ENCODE measurements at regions not wholly inside any gene's neighbourhood (a gene's known extent, or its start where the extent isn't known, plus 50 kb on each side); places are given as distances from the start of the nearest gene placed in this dataset.

GRCh38 chr15:72864681-72865080 lies 81.1 kb upstream of the ADPGK start:
- Histone ChIP-seq H3K4me3 (no peak overlapping the region), H3K9me2 (ENCODE audit: insufficient read depth) (no peaks in the 10 kb centered on the region), H3K4me1 (replicated peaks; ENCODE audit: insufficient read depth) (peaks cover 9% of the 10 kb centered on the region), H3K36me3 (ENCODE audit: low read depth) (no peaks in the 10 kb centered on the region), H3F3A (ENCODE audit: insufficient read depth, low read depth) (no peaks in the 10 kb centered on the region), H4K20me1 (ENCODE audit: insufficient read depth) (no peaks in the 10 kb centered on the region), H3K4me2 (no peak overlapping the region), H2AFZ (no peak overlapping the region), H3K9me3 (ENCODE audit: insufficient read depth, low read depth) (no peaks in the 10 kb centered on the region), H3K27me3 (ENCODE audit: insufficient read depth, low read depth) (peaks cover 22% of the 10 kb centered on the region; the same call in 1 of the 2 replicates), H3K79me2 (ENCODE audit: low read depth) (no peaks in the 10 kb centered on the region), H3K27ac (no peak overlapping the region)
- no peak for TF ChIP-seq EZH2 (IDR thresholded peaks at IDR 0.05; ENCODE audit: low read depth)
- TF ChIP-seq, protein P1, sequence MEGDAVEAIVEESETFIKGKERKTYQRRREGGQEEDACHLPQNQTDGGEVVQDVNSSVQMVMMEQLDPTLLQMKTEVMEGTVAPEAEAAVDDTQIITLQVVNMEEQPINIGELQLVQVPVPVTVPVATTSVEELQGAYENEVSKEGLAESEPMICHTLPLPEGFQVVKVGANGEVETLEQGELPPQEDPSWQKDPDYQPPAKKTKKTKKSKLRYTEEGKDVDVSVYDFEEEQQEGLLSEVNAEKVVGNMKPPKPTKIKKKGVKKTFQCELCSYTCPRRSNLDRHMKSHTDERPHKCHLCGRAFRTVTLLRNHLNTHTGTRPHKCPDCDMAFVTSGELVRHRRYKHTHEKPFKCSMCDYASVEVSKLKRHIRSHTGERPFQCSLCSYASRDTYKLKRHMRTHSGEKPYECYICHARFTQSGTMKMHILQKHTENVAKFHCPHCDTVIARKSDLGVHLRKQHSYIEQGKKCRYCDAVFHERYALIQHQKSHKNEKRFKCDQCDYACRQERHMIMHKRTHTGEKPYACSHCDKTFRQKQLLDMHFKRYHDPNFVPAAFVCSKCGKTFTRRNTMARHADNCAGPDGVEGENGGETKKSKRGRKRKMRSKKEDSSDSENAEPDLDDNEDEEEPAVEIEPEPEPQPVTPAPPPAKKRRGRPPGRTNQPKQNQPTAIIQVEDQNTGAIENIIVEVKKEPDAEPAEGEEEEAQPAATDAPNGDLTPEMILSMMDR (conservative IDR thresholded peaks at IDR 0.05), result no peak
- no TSS peak for BruUV-seq (replicated peaks)
- ChIA-PET POLR2A (ENCODE audit: unreplicated experiment) (no interaction called here), CTCF (no interaction called here)
- intact Hi-C loops (cut with micrococcal nuclease; ENCODE audit: unreplicated experiment), result no loop called here
- DNase-seq, result no peak

GRCh38 chr15:72861354-72861910 lies 77.9 kb upstream of the ADPGK start:
- Histone ChIP-seq H3K36me3 (ENCODE audit: low read depth) (no peaks in the 10 kb centered on the region), H3F3A (ENCODE audit: insufficient read depth, low read depth) (no peaks in the 10 kb centered on the region), H3K9me2 (ENCODE audit: insufficient read depth) (no peaks in the 10 kb centered on the region), H3K4me1 (replicated peaks; ENCODE audit: insufficient read depth) (peaks cover 7% of the 10 kb centered on the region), H3K27me3 (ENCODE audit: insufficient read depth, low read depth) (peaks cover 20% of the 10 kb centered on the region; the same call in 1 of the 2 replicates), H3K27ac (no peak overlapping the region), H3K9me3 (ENCODE audit: insufficient read depth, low read depth) (no peaks in the 10 kb centered on the region), H3K79me2 (ENCODE audit: low read depth) (no peaks in the 10 kb centered on the region), H3K4me2 (no peak overlapping the region), H2AFZ (no peak overlapping the region), H4K20me1 (ENCODE audit: insufficient read depth) (no peaks in the 10 kb centered on the region), H3K4me3 (no peak overlapping the region)
- ChIA-PET CTCF (no interaction called here), POLR2A (ENCODE audit: unreplicated experiment) (no interaction called here)
- DNase-seq, result no peak
- TF ChIP-seq, protein P1 (conservative IDR thresholded peaks at IDR 0.05), result no peak
- no peak for TF ChIP-seq EZH2 (IDR thresholded peaks at IDR 0.05; ENCODE audit: low read depth)
- BruUV-seq (replicated peaks), result no TSS peak
- intact Hi-C loops (cut with micrococcal nuclease; ENCODE audit: unreplicated experiment), result no loop called here

DNA sequence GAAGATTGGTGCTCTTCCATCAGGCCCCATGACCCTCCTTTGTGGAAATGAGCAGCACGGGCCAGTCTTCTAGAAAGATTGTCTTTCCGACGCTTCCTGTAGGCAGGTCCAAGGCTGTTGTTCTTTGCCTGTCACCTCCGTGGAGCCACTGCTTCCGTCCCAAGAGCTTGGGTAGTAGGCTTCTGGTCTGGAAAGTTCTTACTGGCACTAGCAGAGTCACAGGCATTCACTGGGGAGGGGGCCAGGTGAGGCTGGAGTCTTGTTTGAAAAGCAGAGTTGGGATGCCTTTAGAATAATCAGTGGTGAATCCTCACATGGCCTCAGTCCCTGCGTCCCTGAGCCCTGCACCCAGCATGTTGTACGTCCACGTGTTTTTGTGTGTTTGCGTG lies 76.2 kb upstream of the ADPGK start:
- no TSS peak for BruUV-seq (replicated peaks)
- ChIA-PET POLR2A (ENCODE audit: unreplicated experiment) (no interaction called here), CTCF (no interaction called here)
- no peaks in the 10 kb centered on the region for H3K9me2 ChIP-seq (ENCODE audit: insufficient read depth)
- H3K27me3 ChIP-seq (ENCODE audit: insufficient read depth, low read depth), result peaks cover 19% of the 10 kb centered on the region; the same call in 1 of the 2 replicates
- H4K20me1 ChIP-seq (ENCODE audit: insufficient read depth), result no peaks in the 10 kb centered on the region
- no peaks in the 10 kb centered on the region for H3K9me3 ChIP-seq (ENCODE audit: insufficient read depth, low read depth)
- no peak overlapping the region for H3K27ac ChIP-seq
- H2AFZ ChIP-seq, result no peak overlapping the region
- no peak overlapping the region for H3K4me2 ChIP-seq
- H3K79me2 ChIP-seq (ENCODE audit: low read depth), result no peaks in the 10 kb centered on the region
- no peak overlapping the region for H3K4me3 ChIP-seq
- H3K4me1 ChIP-seq (replicated peaks; ENCODE audit: insufficient read depth), result no peaks in the 10 kb centered on the region
- no peaks in the 10 kb centered on the region for H3F3A ChIP-seq (ENCODE audit: insufficient read depth, low read depth)
- intact Hi-C loops (cut with micrococcal nuclease; ENCODE audit: unreplicated experiment), result no loop called here
- DNase-seq, result no peak
- no peaks in the 10 kb centered on the region for H3K36me3 ChIP-seq (ENCODE audit: low read depth)
- TF ChIP-seq EZH2 (IDR thresholded peaks at IDR 0.05; ENCODE audit: low read depth), result no peak
- TF ChIP-seq, protein P1 (conservative IDR thresholded peaks at IDR 0.05), result no peak
